ENCODE measurements at regions not wholly inside any gene's neighbourhood (a gene's known extent, or its start where the extent isn't known, plus 50 kb on each side); places are given as distances from the start of the nearest gene placed in this dataset.

GRCh38 chr2:175755656-175756386 lies 246.2 kb downstream of the LNPK start:
- no peak for DNase-seq (ENCODE audit: extremely low spot score, unreplicated experiment)
- Mint-ChIP-seq H3K9me3 (ENCODE audit: unreplicated experiment) (no peaks in the 10 kb centered on the region), H3K4me1 (ENCODE audit: unreplicated experiment) (no peaks in the 10 kb centered on the region), H3K27ac (ENCODE audit: unreplicated experiment) (no peak overlapping the region), H3K4me3 (ENCODE audit: unreplicated experiment) (no peak overlapping the region), H3K27me3 (ENCODE audit: unreplicated experiment) (no peaks in the 10 kb centered on the region), H3K36me3 (ENCODE audit: unreplicated experiment) (no peaks in the 10 kb centered on the region)
- no peak for TF ChIP-seq CTCF (IDR thresholded peaks at IDR 0.05)

- no peak for DNase-seq (ENCODE audit: extremely low spot score, unreplicated experiment)
- H3K27me3 Mint-ChIP-seq (ENCODE audit: unreplicated experiment): no peaks in the 10 kb centered on the region
- no peak for TF ChIP-seq CTCF (IDR thresholded peaks at IDR 0.05)
- H3K36me3 Mint-ChIP-seq (ENCODE audit: unreplicated experiment): no peaks in the 10 kb centered on the region
- no peaks in the 10 kb centered on the region for H3K4me1 Mint-ChIP-seq (ENCODE audit: unreplicated experiment)
- H3K9me3 Mint-ChIP-seq (ENCODE audit: unreplicated experiment): no peaks in the 10 kb centered on the region
- H3K4me3 Mint-ChIP-seq (ENCODE audit: unreplicated experiment): no peak overlapping the region
- no peak overlapping the region for H3K27ac Mint-ChIP-seq (ENCODE audit: unreplicated experiment)
Observed at GRCh38 chr2:175755169-175755568, 246.9 kb downstream of the LNPK start.

GRCh38 chr2:175750195-175750594 lies 251.9 kb downstream of the LNPK start:
- no peak overlapping the region for H3K4me3 Mint-ChIP-seq (ENCODE audit: unreplicated experiment)
- no peaks in the 10 kb centered on the region for H3K4me1 Mint-ChIP-seq (ENCODE audit: unreplicated experiment)
- no peak overlapping the region for H3K27ac Mint-ChIP-seq (ENCODE audit: unreplicated experiment)
- DNase-seq (ENCODE audit: extremely low spot score, unreplicated experiment): no peak
- no peaks in the 10 kb centered on the region for H3K36me3 Mint-ChIP-seq (ENCODE audit: unreplicated experiment)
- H3K27me3 Mint-ChIP-seq (ENCODE audit: unreplicated experiment): no peaks in the 10 kb centered on the region
- TF ChIP-seq CTCF (IDR thresholded peaks at IDR 0.05): no peak
- peaks cover 3% of the 10 kb centered on the region for H3K9me3 Mint-ChIP-seq (ENCODE audit: unreplicated experiment)

- Mint-ChIP-seq H3K36me3 (ENCODE audit: unreplicated experiment) (no peaks in the 10 kb centered on the region), H3K4me1 (ENCODE audit: unreplicated experiment) (no peaks in the 10 kb centered on the region), H3K27ac (ENCODE audit: unreplicated experiment) (no peak overlapping the region), H3K27me3 (ENCODE audit: unreplicated experiment) (peaks cover under 1% of the 10 kb centered on the region), H3K9me3 (ENCODE audit: unreplicated experiment) (peaks cover 3% of the 10 kb centered on the region), H3K4me3 (ENCODE audit: unreplicated experiment) (no peak overlapping the region)
- no peak for DNase-seq (ENCODE audit: extremely low spot score, unreplicated experiment)
- no peak for TF ChIP-seq CTCF (IDR thresholded peaks at IDR 0.05)
Observed at GRCh38 chr2:175745911-175746310, 256.2 kb downstream of the LNPK start.

GRCh38 chr2:175744000-175744399 lies 258.1 kb downstream of the LNPK start:
- Mint-ChIP-seq H3K27ac (ENCODE audit: unreplicated experiment) (no peak overlapping the region), H3K27me3 (ENCODE audit: unreplicated experiment) (peaks cover 2% of the 10 kb centered on the region), H3K4me1 (ENCODE audit: unreplicated experiment) (no peaks in the 10 kb centered on the region), H3K36me3 (ENCODE audit: unreplicated experiment) (no peaks in the 10 kb centered on the region), H3K9me3 (ENCODE audit: unreplicated experiment) (peaks cover 3% of the 10 kb centered on the region), H3K4me3 (ENCODE audit: unreplicated experiment) (no peak overlapping the region)
- TF ChIP-seq CTCF (IDR thresholded peaks at IDR 0.05): no peak
- DNase-seq (ENCODE audit: extremely low spot score, unreplicated experiment): no peak

All from osteocyte (in vitro differentiated cells).